Loucy (cell line): ENCODE measurements at regions not wholly inside any gene's neighbourhood (a gene's known extent, or its start where the extent isn't known, plus 50 kb on each side); places are given as distances from the start of the nearest gene placed in this dataset.

ENCODE experiments used
- CTCF ChIP-seq: fragments of 200-600 bp; sonication (generic); conservative IDR thresholded peaks from 2 replicates; pipeline ENCODE4 v1.5.1; 2014; ENCODE audit warnings: mild to moderate bottlenecking, antibody characterized with exemption, low read length
- EZH2phosphoT487 ChIP-seq: fragments of 200-600 bp; IDR thresholded peaks from 2 replicates; pipeline ENCODE4 v1.6.1; 2018; ENCODE audit warnings: antibody characterized with exemption, mild to moderate bottlenecking, moderate library complexity, borderline replicate concordance

- TF ChIP-seq CTCF, result no peak
- no peak for TF ChIP-seq EZH2phosphoT487
Measured at GRCh38 chr3:46091741-46092701, 64.7 kb upstream of the XCR1 start.
